IMR-90 (cell line): ENCODE measurements at regions not wholly inside any gene's neighbourhood (a gene's known extent, or its start where the extent isn't known, plus 50 kb on each side); places are given as distances from the start of the nearest gene placed in this dataset.

Source experiments
- CEBPB ChIP-seq: IDR thresholded peaks from 2 replicates; pipeline ENCODE4 v1.6.1; 2012; ENCODE audit warnings: low read depth, low read length, improper control_type of control experiment
- CTCF ChIP-seq: conservative IDR thresholded peaks from 2 replicates; pipeline ENCODE4 v1.5.1; 2012; ENCODE audit warnings: mild to moderate bottlenecking, low read depth, low read length, improper control_type of control experiment
- POLR2A ChIP-seq: IDR thresholded peaks from 2 replicates; pipeline ENCODE4 v1.6.1; 2012; ENCODE audit warnings: mild to moderate bottlenecking, low read depth, low read length
- RAD21 ChIP-seq: IDR thresholded peaks from 2 replicates; pipeline ENCODE4 v1.6.1; 2012; ENCODE audit warnings: low read length, improper control_type of control experiment

- no peak for TF ChIP-seq CEBPB
- TF ChIP-seq CTCF = no peak
- no peak for TF ChIP-seq RAD21
- no peak for TF ChIP-seq POLR2A
These were observed 255.6 kb downstream of the NSG2 start for GRCh38 chr5:174300941-174301761.
